ENCODE measurements at regions not wholly inside any gene's neighbourhood (a gene's known extent, or its start where the extent isn't known, plus 50 kb on each side); places are given as distances from the start of the nearest gene placed in this dataset.
A peak's percentile ranks its signal among the peaks of the same experiment; 100 is the strongest.

GRCh38 chr12:90061809-90062208 is 353.2 kb upstream of the ATP2B1 start:
- Histone ChIP-seq H3K27me3 (ENCODE audit: control insufficient read depth in 1 of 2, insufficient read depth in 2 of 2, low read length in 1 of 2) (no peaks in the 10 kb centered on the region), H3K36me3 (ENCODE audit: control insufficient read depth in 1 of 2, insufficient read depth in 2 of 2, low read length in 1 of 2) (no peaks in the 10 kb centered on the region), H3K9me3 (ENCODE audit: control insufficient read depth, low read length) (no peaks in the 10 kb centered on the region), H3K4me1 (ENCODE audit: control insufficient read depth in 1 of 2, insufficient read depth in 2 of 2, low read length in 2 of 2) (peaks cover 0 to 3% of the 10 kb centered on the region in 2 donors), H3K4me3 (ENCODE audit: low read length in 2 of 2) (no peak overlapping the region), H3K27ac (ENCODE audit: low read depth in 1 of 2, low read length in 2 of 2) (no peak overlapping the region)
- no peak for DNase-seq
- intact Hi-C loops (cut with DNase I): no loop called here
- no peak for ATAC-seq (ENCODE audit: low FRiP score)
- WGBS, 2 donors: 90 to 92% methylated on average over 2 of the region's 2 CpGs

GRCh38 chr12:90060031-90060430 is 351.4 kb upstream of the ATP2B1 start:
- intact Hi-C loops (cut with DNase I): no loop called here
- no peaks in the 10 kb centered on the region for H3K36me3 ChIP-seq (ENCODE audit: control insufficient read depth in 1 of 2, insufficient read depth in 2 of 2, low read length in 1 of 2)
- H3K4me1 ChIP-seq (ENCODE audit: control insufficient read depth in 1 of 2, insufficient read depth in 2 of 2, low read length in 2 of 2): peaks cover 0 to 3% of the 10 kb centered on the region in 2 donors

GRCh38 chr12:90058704-90059103 is 350.1 kb upstream of the ATP2B1 start:
- ATAC-seq (ENCODE audit: low FRiP score) (peak; percentile 67), DNase-seq (peak in 1 of 2 donors; percentile 43)
- 5 to 9% methylated on average over 1 of the region's 1 CpG for WGBS, 2 donors
- intact Hi-C loops (cut with DNase I): no loop called here
- peaks cover 0 to 3% of the 10 kb centered on the region in 2 donors for H3K4me1 ChIP-seq (ENCODE audit: control insufficient read depth in 1 of 2, insufficient read depth in 2 of 2, low read length in 2 of 2)
- no peak overlapping the region for H3K27ac ChIP-seq (ENCODE audit: low read depth in 1 of 2, low read length in 2 of 2)
- no peaks in the 10 kb centered on the region for H3K9me3 ChIP-seq (ENCODE audit: control insufficient read depth, low read length)
- no peaks in the 10 kb centered on the region for H3K27me3 ChIP-seq (ENCODE audit: control insufficient read depth in 1 of 2, insufficient read depth in 2 of 2, low read length in 1 of 2)
- H3K36me3 ChIP-seq (ENCODE audit: control insufficient read depth in 1 of 2, insufficient read depth in 2 of 2, low read length in 1 of 2): no peaks in the 10 kb centered on the region
- no peak overlapping the region for H3K4me3 ChIP-seq (ENCODE audit: low read length in 2 of 2)

More at GRCh38 chr12:90060031-90060430, 351.4 kb upstream of the ATP2B1 start:
- ATAC-seq (ENCODE audit: low FRiP score) (no peak), DNase-seq (no peak)
- Histone ChIP-seq H3K27me3 (ENCODE audit: control insufficient read depth in 1 of 2, insufficient read depth in 2 of 2, low read length in 1 of 2) (no peaks in the 10 kb centered on the region), H3K9me3 (ENCODE audit: control insufficient read depth, low read length) (no peaks in the 10 kb centered on the region), H3K4me3 (ENCODE audit: low read length in 2 of 2) (no peak overlapping the region), H3K27ac (ENCODE audit: low read depth in 1 of 2, low read length in 2 of 2) (no peak overlapping the region)
- WGBS, 2 donors: 93 to 100% methylated on average over 1 of the region's 1 CpG

- 62 to 91% methylated on average over 1 of the region's 1 CpG for WGBS, 2 donors
- Histone ChIP-seq H3K4me1 (ENCODE audit: control insufficient read depth in 1 of 2, insufficient read depth in 2 of 2, low read length in 2 of 2) (peaks cover 0 to 1% of the 10 kb centered on the region in 2 donors), H3K27ac (ENCODE audit: low read depth in 1 of 2, low read length in 2 of 2) (no peak overlapping the region), H3K27me3 (ENCODE audit: control insufficient read depth in 1 of 2, insufficient read depth in 2 of 2, low read length in 1 of 2) (no peaks in the 10 kb centered on the region), H3K4me3 (ENCODE audit: low read length in 2 of 2) (no peak overlapping the region), H3K36me3 (ENCODE audit: control insufficient read depth in 1 of 2, insufficient read depth in 2 of 2, low read length in 1 of 2) (no peaks in the 10 kb centered on the region), H3K9me3 (ENCODE audit: control insufficient read depth, low read length) (no peaks in the 10 kb centered on the region)
- DNase-seq (no peak), ATAC-seq (ENCODE audit: low FRiP score) (no peak)
- intact Hi-C loops (cut with DNase I): no loop called here
Observed at GRCh38 chr12:90055071-90055470, 346.4 kb upstream of the ATP2B1 start.

GRCh38 chr12:90048918-90049317 is 340.3 kb upstream of the ATP2B1 start:
- DNase-seq (no peak), ATAC-seq (ENCODE audit: low FRiP score) (no peak)
- H3K9me3 ChIP-seq (ENCODE audit: control insufficient read depth, low read length): no peaks in the 10 kb centered on the region
- H3K4me3 ChIP-seq (ENCODE audit: low read length in 2 of 2): no peak overlapping the region
- no peaks in the 10 kb centered on the region for H3K4me1 ChIP-seq (ENCODE audit: control insufficient read depth in 1 of 2, insufficient read depth in 2 of 2, low read length in 2 of 2)
- intact Hi-C loops (cut with DNase I): no loop called here
- no peaks in the 10 kb centered on the region for H3K27me3 ChIP-seq (ENCODE audit: control insufficient read depth in 1 of 2, insufficient read depth in 2 of 2, low read length in 1 of 2)
- H3K27ac ChIP-seq (ENCODE audit: low read depth in 1 of 2, low read length in 2 of 2): no peak overlapping the region
- H3K36me3 ChIP-seq (ENCODE audit: control insufficient read depth in 1 of 2, insufficient read depth in 2 of 2, low read length in 1 of 2): no peaks in the 10 kb centered on the region

GRCh38 chr12:90045559-90045958 is 336.9 kb upstream of the ATP2B1 start:
- no peaks in the 10 kb centered on the region for H3K27me3 ChIP-seq (ENCODE audit: control insufficient read depth in 1 of 2, insufficient read depth in 2 of 2, low read length in 1 of 2)
- DNase-seq (no peak), ATAC-seq (ENCODE audit: low FRiP score) (no peak)
- no peaks in the 10 kb centered on the region for H3K36me3 ChIP-seq (ENCODE audit: control insufficient read depth in 1 of 2, insufficient read depth in 2 of 2, low read length in 1 of 2)
- no peak overlapping the region for H3K4me3 ChIP-seq (ENCODE audit: low read length in 2 of 2)
- H3K9me3 ChIP-seq (ENCODE audit: control insufficient read depth, low read length): no peaks in the 10 kb centered on the region
- H3K4me1 ChIP-seq (ENCODE audit: control insufficient read depth in 1 of 2, insufficient read depth in 2 of 2, low read length in 2 of 2): no peaks in the 10 kb centered on the region
- intact Hi-C loops (cut with DNase I): no loop called here
- no peak overlapping the region for H3K27ac ChIP-seq (ENCODE audit: low read depth in 1 of 2, low read length in 2 of 2)

- ATAC-seq (ENCODE audit: low FRiP score) (no peak), DNase-seq (no peak)
- Histone ChIP-seq H3K4me3 (ENCODE audit: low read length in 2 of 2) (no peak overlapping the region), H3K36me3 (ENCODE audit: control insufficient read depth in 1 of 2, insufficient read depth in 2 of 2, low read length in 1 of 2) (no peaks in the 10 kb centered on the region), H3K9me3 (ENCODE audit: control insufficient read depth, low read length) (no peaks in the 10 kb centered on the region), H3K27ac (ENCODE audit: low read depth in 1 of 2, low read length in 2 of 2) (no peak overlapping the region), H3K27me3 (ENCODE audit: control insufficient read depth in 1 of 2, insufficient read depth in 2 of 2, low read length in 1 of 2) (no peaks in the 10 kb centered on the region), H3K4me1 (ENCODE audit: control insufficient read depth in 1 of 2, insufficient read depth in 2 of 2, low read length in 2 of 2) (no peaks in the 10 kb centered on the region)
- intact Hi-C loops (cut with DNase I): no loop called here
Observed at GRCh38 chr12:90044069-90044468, 335.4 kb upstream of the ATP2B1 start.

GRCh38 chr12:90042920-90043641 is 334.4 kb upstream of the ATP2B1 start:
- Histone ChIP-seq H3K27ac (ENCODE audit: low read depth in 1 of 2, low read length in 2 of 2) (no peak overlapping the region), H3K27me3 (ENCODE audit: control insufficient read depth in 1 of 2, insufficient read depth in 2 of 2, low read length in 1 of 2) (no peaks in the 10 kb centered on the region), H3K4me3 (ENCODE audit: low read length in 2 of 2) (no peak overlapping the region), H3K36me3 (ENCODE audit: control insufficient read depth in 1 of 2, insufficient read depth in 2 of 2, low read length in 1 of 2) (no peaks in the 10 kb centered on the region), H3K4me1 (ENCODE audit: control insufficient read depth in 1 of 2, insufficient read depth in 2 of 2, low read length in 2 of 2) (no peaks in the 10 kb centered on the region), H3K9me3 (ENCODE audit: control insufficient read depth, low read length) (no peaks in the 10 kb centered on the region)
- ATAC-seq (ENCODE audit: low FRiP score) (no peak), DNase-seq (no peak)
- intact Hi-C loops (cut with DNase I): no loop called here
- 94 to 99% methylated on average over 5 of the region's 5 CpGs for WGBS, 2 donors

- ATAC-seq (ENCODE audit: low FRiP score): no peak
Observed at GRCh38 chr12:90038289-90038688, 329.7 kb upstream of the ATP2B1 start.

More at GRCh38 chr12:90038289-90038688, 329.7 kb upstream of the ATP2B1 start:
- H3K9me3 ChIP-seq (ENCODE audit: control insufficient read depth, low read length): peaks cover 1% of the 10 kb centered on the region
- H3K27me3 ChIP-seq (ENCODE audit: control insufficient read depth in 1 of 2, insufficient read depth in 2 of 2, low read length in 1 of 2): no peaks in the 10 kb centered on the region
- H3K4me3 ChIP-seq (ENCODE audit: low read length in 2 of 2): no peak overlapping the region
- H3K4me1 ChIP-seq (ENCODE audit: control insufficient read depth in 1 of 2, insufficient read depth in 2 of 2, low read length in 2 of 2): no peaks in the 10 kb centered on the region
- H3K36me3 ChIP-seq (ENCODE audit: control insufficient read depth in 1 of 2, insufficient read depth in 2 of 2, low read length in 1 of 2): no peaks in the 10 kb centered on the region
- H3K27ac ChIP-seq (ENCODE audit: low read depth in 1 of 2, low read length in 2 of 2): no peak overlapping the region
- intact Hi-C loops (cut with DNase I): no loop called here
- DNase-seq: no peak
